H1 (cell line): ENCODE measurements at regions not wholly inside any gene's neighbourhood (a gene's known extent, or its start where the extent isn't known, plus 50 kb on each side); places are given as distances from the start of the nearest gene placed in this dataset.

Source experiments
- TF ChIP-seq, protein P1 (sequence below): fragments of 300-600 bp; sonication (generic); IDR thresholded peaks from 2 replicates; pipeline ENCODE4 v1.7.1; 2012; ENCODE audit warnings: low read length, moderate library complexity, mild to moderate bottlenecking, inconsistent platforms; ENCODE audit not compliant: insufficient replicate concordance
- TF ChIP-seq, protein P2 (sequence below): IDR thresholded peaks from 2 replicates; pipeline ENCODE4 v1.6.1; 2012; ENCODE audit warnings: inconsistent platforms

DNA sequence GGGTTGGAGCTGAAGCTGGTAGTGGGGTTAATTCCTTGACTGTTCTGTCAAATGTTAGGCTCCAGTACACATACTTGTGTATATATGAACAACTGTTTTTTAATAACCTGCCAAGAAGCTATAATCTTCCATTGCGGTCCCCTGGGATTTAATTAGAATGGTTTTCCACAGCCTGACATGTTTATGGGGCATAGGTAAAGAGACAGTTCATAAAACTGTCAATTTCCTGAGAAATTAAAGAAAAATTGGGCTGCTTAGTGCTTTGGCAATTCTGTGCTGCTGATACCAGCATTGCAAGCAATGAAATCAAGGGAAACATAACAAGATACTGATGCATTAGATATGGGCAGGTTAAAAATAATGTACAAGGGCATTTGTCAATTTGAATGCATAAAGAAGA lies 314.1 kb upstream of the SLC35B3 start (continued):
- TF ChIP-seq, protein P1, sequence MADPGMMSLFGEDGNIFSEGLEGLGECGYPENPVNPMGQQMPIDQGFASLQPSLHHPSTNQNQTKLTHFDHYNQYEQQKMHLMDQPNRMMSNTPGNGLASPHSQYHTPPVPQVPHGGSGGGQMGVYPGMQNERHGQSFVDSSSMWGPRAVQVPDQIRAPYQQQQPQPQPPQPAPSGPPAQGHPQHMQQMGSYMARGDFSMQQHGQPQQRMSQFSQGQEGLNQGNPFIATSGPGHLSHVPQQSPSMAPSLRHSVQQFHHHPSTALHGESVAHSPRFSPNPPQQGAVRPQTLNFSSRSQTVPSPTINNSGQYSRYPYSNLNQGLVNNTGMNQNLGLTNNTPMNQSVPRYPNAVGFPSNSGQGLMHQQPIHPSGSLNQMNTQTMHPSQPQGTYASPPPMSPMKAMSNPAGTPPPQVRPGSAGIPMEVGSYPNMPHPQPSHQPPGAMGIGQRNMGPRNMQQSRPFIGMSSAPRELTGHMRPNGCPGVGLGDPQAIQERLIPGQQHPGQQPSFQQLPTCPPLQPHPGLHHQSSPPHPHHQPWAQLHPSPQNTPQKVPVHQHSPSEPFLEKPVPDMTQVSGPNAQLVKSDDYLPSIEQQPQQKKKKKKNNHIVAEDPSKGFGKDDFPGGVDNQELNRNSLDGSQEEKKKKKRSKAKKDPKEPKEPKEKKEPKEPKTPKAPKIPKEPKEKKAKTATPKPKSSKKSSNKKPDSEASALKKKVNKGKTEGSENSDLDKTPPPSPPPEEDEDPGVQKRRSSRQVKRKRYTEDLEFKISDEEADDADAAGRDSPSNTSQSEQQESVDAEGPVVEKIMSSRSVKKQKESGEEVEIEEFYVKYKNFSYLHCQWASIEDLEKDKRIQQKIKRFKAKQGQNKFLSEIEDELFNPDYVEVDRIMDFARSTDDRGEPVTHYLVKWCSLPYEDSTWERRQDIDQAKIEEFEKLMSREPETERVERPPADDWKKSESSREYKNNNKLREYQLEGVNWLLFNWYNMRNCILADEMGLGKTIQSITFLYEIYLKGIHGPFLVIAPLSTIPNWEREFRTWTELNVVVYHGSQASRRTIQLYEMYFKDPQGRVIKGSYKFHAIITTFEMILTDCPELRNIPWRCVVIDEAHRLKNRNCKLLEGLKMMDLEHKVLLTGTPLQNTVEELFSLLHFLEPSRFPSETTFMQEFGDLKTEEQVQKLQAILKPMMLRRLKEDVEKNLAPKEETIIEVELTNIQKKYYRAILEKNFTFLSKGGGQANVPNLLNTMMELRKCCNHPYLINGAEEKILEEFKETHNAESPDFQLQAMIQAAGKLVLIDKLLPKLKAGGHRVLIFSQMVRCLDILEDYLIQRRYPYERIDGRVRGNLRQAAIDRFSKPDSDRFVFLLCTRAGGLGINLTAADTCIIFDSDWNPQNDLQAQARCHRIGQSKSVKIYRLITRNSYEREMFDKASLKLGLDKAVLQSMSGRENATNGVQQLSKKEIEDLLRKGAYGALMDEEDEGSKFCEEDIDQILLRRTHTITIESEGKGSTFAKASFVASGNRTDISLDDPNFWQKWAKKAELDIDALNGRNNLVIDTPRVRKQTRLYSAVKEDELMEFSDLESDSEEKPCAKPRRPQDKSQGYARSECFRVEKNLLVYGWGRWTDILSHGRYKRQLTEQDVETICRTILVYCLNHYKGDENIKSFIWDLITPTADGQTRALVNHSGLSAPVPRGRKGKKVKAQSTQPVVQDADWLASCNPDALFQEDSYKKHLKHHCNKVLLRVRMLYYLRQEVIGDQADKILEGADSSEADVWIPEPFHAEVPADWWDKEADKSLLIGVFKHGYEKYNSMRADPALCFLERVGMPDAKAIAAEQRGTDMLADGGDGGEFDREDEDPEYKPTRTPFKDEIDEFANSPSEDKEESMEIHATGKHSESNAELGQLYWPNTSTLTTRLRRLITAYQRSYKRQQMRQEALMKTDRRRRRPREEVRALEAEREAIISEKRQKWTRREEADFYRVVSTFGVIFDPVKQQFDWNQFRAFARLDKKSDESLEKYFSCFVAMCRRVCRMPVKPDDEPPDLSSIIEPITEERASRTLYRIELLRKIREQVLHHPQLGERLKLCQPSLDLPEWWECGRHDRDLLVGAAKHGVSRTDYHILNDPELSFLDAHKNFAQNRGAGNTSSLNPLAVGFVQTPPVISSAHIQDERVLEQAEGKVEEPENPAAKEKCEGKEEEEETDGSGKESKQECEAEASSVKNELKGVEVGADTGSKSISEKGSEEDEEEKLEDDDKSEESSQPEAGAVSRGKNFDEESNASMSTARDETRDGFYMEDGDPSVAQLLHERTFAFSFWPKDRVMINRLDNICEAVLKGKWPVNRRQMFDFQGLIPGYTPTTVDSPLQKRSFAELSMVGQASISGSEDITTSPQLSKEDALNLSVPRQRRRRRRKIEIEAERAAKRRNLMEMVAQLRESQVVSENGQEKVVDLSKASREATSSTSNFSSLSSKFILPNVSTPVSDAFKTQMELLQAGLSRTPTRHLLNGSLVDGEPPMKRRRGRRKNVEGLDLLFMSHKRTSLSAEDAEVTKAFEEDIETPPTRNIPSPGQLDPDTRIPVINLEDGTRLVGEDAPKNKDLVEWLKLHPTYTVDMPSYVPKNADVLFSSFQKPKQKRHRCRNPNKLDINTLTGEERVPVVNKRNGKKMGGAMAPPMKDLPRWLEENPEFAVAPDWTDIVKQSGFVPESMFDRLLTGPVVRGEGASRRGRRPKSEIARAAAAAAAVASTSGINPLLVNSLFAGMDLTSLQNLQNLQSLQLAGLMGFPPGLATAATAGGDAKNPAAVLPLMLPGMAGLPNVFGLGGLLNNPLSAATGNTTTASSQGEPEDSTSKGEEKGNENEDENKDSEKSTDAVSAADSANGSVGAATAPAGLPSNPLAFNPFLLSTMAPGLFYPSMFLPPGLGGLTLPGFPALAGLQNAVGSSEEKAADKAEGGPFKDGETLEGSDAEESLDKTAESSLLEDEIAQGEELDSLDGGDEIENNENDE, result no peak
- TF ChIP-seq, protein P2, sequence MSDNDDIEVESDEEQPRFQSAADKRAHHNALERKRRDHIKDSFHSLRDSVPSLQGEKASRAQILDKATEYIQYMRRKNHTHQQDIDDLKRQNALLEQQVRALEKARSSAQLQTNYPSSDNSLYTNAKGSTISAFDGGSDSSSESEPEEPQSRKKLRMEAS, result no peak
